ENCODE measurements at regions not wholly inside any gene's neighbourhood (a gene's known extent, or its start where the extent isn't known, plus 50 kb on each side); places are given as distances from the start of the nearest gene placed in this dataset.

DNA sequence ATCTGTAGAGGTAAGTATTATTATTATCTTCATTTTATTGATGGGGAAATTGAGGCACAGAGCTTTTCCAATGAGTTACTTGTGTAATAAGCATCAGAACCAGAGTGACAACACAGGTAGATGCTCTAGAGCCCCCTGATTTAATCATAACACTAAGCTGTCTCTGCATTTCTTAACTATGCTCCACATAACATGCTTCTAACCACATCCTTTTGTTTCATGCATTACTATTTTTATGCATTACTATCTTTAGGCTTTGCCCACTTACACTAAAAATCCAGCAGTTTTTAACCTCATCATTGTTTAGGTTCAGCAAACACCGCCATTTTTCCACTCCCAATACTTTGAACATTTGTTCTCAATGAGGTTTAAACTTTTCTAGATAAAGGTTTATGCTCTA is 1900.8 kb upstream of the PCDH10 start:
- no peak overlapping the region for H4K8ac ChIP-seq (ENCODE audit: low read depth in 2 of 2, low read length in 2 of 2)
- H2AFZ ChIP-seq (replicated peaks; ENCODE audit: low read length, poor library complexity): no peak overlapping the region
- no TSS peak for BruUV-seq (replicated peaks)
- dilution Hi-C loops (cut with HindIII; ENCODE audit: low sequenced_read_pairs, unreplicated experiment) (no loop called here), intact Hi-C loops (cut with micrococcal nuclease) (no loop called here), in situ Hi-C loops (cut with MboI; ENCODE audit: low sequenced_read_pairs) (no loop called here)
- peaks cover 2% of the 10 kb centered on the region; the same call in 1 of the 2 replicates for H3K9me3 ChIP-seq (ENCODE audit: control insufficient read depth, insufficient read depth, low read length)
- no peaks in the 10 kb centered on the region for H3K4me1 ChIP-seq (ENCODE audit: control insufficient read depth, insufficient read depth, low read length)
- H3K4me3 ChIP-seq (ENCODE audit: insufficient read depth, low read depth, low read length): no peak overlapping the region
- H3K36me3 ChIP-seq (ENCODE audit: control insufficient read depth, insufficient read depth, low read length): no peaks in the 10 kb centered on the region
- no peak overlapping the region for H3K4ac ChIP-seq (ENCODE audit: low read depth, low read length)
- H2BK120ac ChIP-seq (ENCODE audit: low read depth, low read length): no peak overlapping the region
- no peak overlapping the region for H3K27ac ChIP-seq (ENCODE audit: insufficient read depth, low read length)
- H4K5ac ChIP-seq (ENCODE audit: low read depth, low read length): no peak overlapping the region
- H4K20me1 ChIP-seq (ENCODE audit: insufficient read depth, low read length): no peaks in the 10 kb centered on the region
- no peak for ATAC-seq (ENCODE audit: low read depth)
- no peaks in the 10 kb centered on the region for H3K79me1 ChIP-seq (ENCODE audit: low read depth in 1 of 2, low read length in 2 of 2)
- H3K4me2 ChIP-seq (ENCODE audit: low read depth, low read length): no peak overlapping the region
- H3K27me3 ChIP-seq (ENCODE audit: control insufficient read depth, insufficient read depth, low read length): no peaks in the 10 kb centered on the region
- H2BK5ac ChIP-seq (ENCODE audit: low read depth, low read length, poor library complexity, severe bottlenecking): no peak overlapping the region
- H3K56ac ChIP-seq (ENCODE audit: extremely low read depth, insufficient read depth, low read length): no peak overlapping the region
- CTCF ChIA-PET: no interaction called here
- H2AK5ac ChIP-seq (ENCODE audit: low read depth, low read length): no peak overlapping the region
- H3K23ac ChIP-seq (ENCODE audit: low read depth, low read length): no peak overlapping the region
- no peak overlapping the region for H4K91ac ChIP-seq (ENCODE audit: insufficient read depth, low read depth, low read length)
- POLR2A ChIA-PET (ENCODE audit: unreplicated experiment): no interaction called here
- no peak for DNase-seq
- no CpG with 5 or more reads among the region's 1 CpG for WGBS, 2 experiments (ENCODE audit: extremely low coverage in 2 of 2, insufficient read length in 1 of 2)
- H2BK20ac ChIP-seq (ENCODE audit: low read depth, low read length): no peak overlapping the region
- no peak overlapping the region for H2AK9ac ChIP-seq (replicated peaks; ENCODE audit: low read depth, low read length, poor library complexity)
- no peak overlapping the region for H2BK15ac ChIP-seq (ENCODE audit: low read depth, low read length)
- H3K9ac ChIP-seq (ENCODE audit: low read depth, low read length): no peak overlapping the region
- H3K18ac ChIP-seq (ENCODE audit: low read depth, low read length): no peak overlapping the region
- no peak for TF ChIP-seq SMC3 (IDR thresholded peaks at IDR 0.05; ENCODE audit: low read depth, low read length)
- H3K9me1 ChIP-seq (ENCODE audit: insufficient read depth, low read length): no peaks in the 10 kb centered on the region
- no peak overlapping the region for H3K14ac ChIP-seq (replicated peaks; ENCODE audit: low read depth, low read length)

All from IMR-90 (cell line).